IMR-90 (cell line): ENCODE measurements at regions not wholly inside any gene's neighbourhood (a gene's known extent, or its start where the extent isn't known, plus 50 kb on each side); places are given as distances from the start of the nearest gene placed in this dataset.

Source experiments
- ATAC-seq: fragments of 200-7000 bp; cut with Tn5 transposase; 2 replicates; pipeline ENCODE4 v1.9.1; 2020; ENCODE audit warnings: low read depth, mild to moderate bottlenecking, moderate library complexity
- BruUV-seq: library from RNA; stranded (reverse); fragments of 400-500 nt; replicated peaks from 2 replicates; lab custom pipeline; 2021; lab: Mats Ljungman, UMichigan
- CTCF ChIA-PET: fragments of 300-600 bp; formaldehyde crosslinking; extraction: SDS; loops from one replicate; lab custom pipeline; 2021; ENCODE audit warnings: antibody characterized with exemption; lab: Yijun Ruan, JAX
- POLR2A ChIA-PET: fragments of 300-600 bp; sonication (Branson Sonifier 250); formaldehyde crosslinking; loops from one replicate; lab custom pipeline; 2022; ENCODE audit warnings: antibody characterized with exemption; ENCODE audit not compliant: unreplicated experiment; lab: Charles Lee
- DNase-seq: peaks from one replicate; pipeline ENCODE4 v3.0.0; 2013
- H2AFZ ChIP-seq: replicated peaks from 2 replicates; pipeline ENCODE3; 2013; ENCODE audit warnings: low read length, mild to moderate bottlenecking; ENCODE audit not compliant: poor library complexity
- H2AK5ac ChIP-seq: 2 replicates; pipeline ENCODE4 v1.6.1; 2013; ENCODE audit warnings: low read depth, low read length, inconsistent platforms
- H2AK9ac ChIP-seq: replicated peaks from 2 replicates; pipeline ENCODE3; 2013; ENCODE audit warnings: mild to moderate bottlenecking, low read depth, low read length, moderate library complexity; ENCODE audit not compliant: poor library complexity
- H2BK120ac ChIP-seq: 2 replicates; pipeline ENCODE4 v1.6.1; 2013; ENCODE audit warnings: low read depth, low read length, inconsistent platforms
- H2BK15ac ChIP-seq: 3 replicates; pipeline ENCODE4 v1.6.1; 2013; ENCODE audit warnings: low read depth, low read length, inconsistent platforms
- H2BK20ac ChIP-seq: 2 replicates; pipeline ENCODE4 v1.6.1; 2013; ENCODE audit warnings: low read depth, mild to moderate bottlenecking, inconsistent platforms, low read length, moderate library complexity
- H2BK5ac ChIP-seq: 2 replicates; pipeline ENCODE4 v1.6.1; 2013; ENCODE audit warnings: mild to moderate bottlenecking, low read depth, low read length, inconsistent platforms; ENCODE audit not compliant: poor library complexity, severe bottlenecking
- H3K14ac ChIP-seq: replicated peaks from 2 replicates; pipeline ENCODE4 v1.6.1; 2013; ENCODE audit warnings: low read depth, low read length, inconsistent platforms
- H3K18ac ChIP-seq: 2 replicates; pipeline ENCODE4 v1.6.1; 2013; ENCODE audit warnings: low read depth, low read length, control low read depth
- H3K23ac ChIP-seq: 2 replicates; pipeline ENCODE4 v1.6.1; 2013; ENCODE audit warnings: low read depth, low read length, inconsistent platforms
- H3K27ac ChIP-seq: 2 replicates; pipeline ENCODE4 v1.5.1; 2013; ENCODE audit warnings: mild to moderate bottlenecking, control low read depth, low read length; ENCODE audit not compliant: insufficient read depth
- H3K27me3 ChIP-seq: 2 replicates; pipeline ENCODE4 v1.6.1; 2013; ENCODE audit warnings: low read length; ENCODE audit not compliant: control insufficient read depth, insufficient read depth
- H3K36me3 ChIP-seq: 2 replicates; pipeline ENCODE4 v1.6.1; 2013; ENCODE audit warnings: low read length, mixed read lengths; ENCODE audit not compliant: control insufficient read depth, insufficient read depth
- H3K4ac ChIP-seq: 2 replicates; pipeline ENCODE4 v1.6.1; 2013; ENCODE audit warnings: low read depth, low read length, inconsistent platforms
- H3K4me1 ChIP-seq: 2 replicates; pipeline ENCODE4 v1.6.1; 2013; ENCODE audit warnings: low read length, mixed read lengths; ENCODE audit not compliant: control insufficient read depth, insufficient read depth
- H3K4me2 ChIP-seq: 2 replicates; pipeline ENCODE4 v1.6.1; 2013; ENCODE audit warnings: low read depth, mild to moderate bottlenecking, control low read depth, low read length, moderate library complexity
- H3K4me3 ChIP-seq: 2 replicates; pipeline ENCODE4 v1.5.1; 2013; ENCODE audit warnings: low read depth, mild to moderate bottlenecking, control low read depth, low read length, moderate library complexity; ENCODE audit not compliant: insufficient read depth
- H3K56ac ChIP-seq: 2 replicates; pipeline ENCODE4 v1.6.1; 2013; ENCODE audit warnings: low read length, inconsistent platforms; ENCODE audit not compliant: insufficient read depth; ENCODE audit errors: extremely low read depth
- H3K79me1 ChIP-seq, 2 experiments: 2 replicates each; pipeline ENCODE4 v1.6.1; 2013; ENCODE audit warnings: low read length in 2 of 2, inconsistent platforms in 1 of 2, low read depth in 1 of 2
- H3K9ac ChIP-seq: 2 replicates; pipeline ENCODE4 v1.6.1; 2013; ENCODE audit warnings: low read depth, low read length, control low read depth
- H3K9me1 ChIP-seq: 2 replicates; pipeline ENCODE4 v1.6.1; 2013; ENCODE audit warnings: low read length, inconsistent platforms; ENCODE audit not compliant: insufficient read depth
- H3K9me3 ChIP-seq: 2 replicates; pipeline ENCODE4 v1.6.1; 2013; ENCODE audit warnings: low read length; ENCODE audit not compliant: control insufficient read depth, insufficient read depth
- H4K20me1 ChIP-seq: 2 replicates; pipeline ENCODE4 v1.6.1; 2013; ENCODE audit warnings: low read length, inconsistent platforms; ENCODE audit not compliant: insufficient read depth
- H4K5ac ChIP-seq: 2 replicates; pipeline ENCODE4 v1.6.1; 2013; ENCODE audit warnings: mild to moderate bottlenecking, low read depth, low read length, control low read depth
- H4K8ac ChIP-seq, 2 experiments: 2 replicates each; pipeline ENCODE4 v1.6.1; 2013; ENCODE audit warnings: low read depth in 2 of 2, low read length in 2 of 2, control low read depth in 1 of 2, inconsistent platforms in 1 of 2
- H4K91ac ChIP-seq: 2 replicates; pipeline ENCODE4 v1.6.1; 2013; ENCODE audit warnings: low read depth, low read length, inconsistent platforms; ENCODE audit not compliant: insufficient read depth
- BHLHE40 ChIP-seq: fragments of 150-350 bp; IDR thresholded peaks from 2 replicates; pipeline ENCODE4 v1.6.1; 2016; ENCODE audit warnings: mild to moderate bottlenecking, low read depth, low read length
- CEBPB ChIP-seq: IDR thresholded peaks from 2 replicates; pipeline ENCODE4 v1.6.1; 2012; ENCODE audit warnings: low read depth, low read length, improper control_type of control experiment
- CHD1 ChIP-seq: IDR thresholded peaks from 2 replicates; pipeline ENCODE4 v1.6.1; 2012; ENCODE audit warnings: low read depth, low read length, improper control_type of control experiment
- CTCF ChIP-seq: conservative IDR thresholded peaks from 2 replicates; pipeline ENCODE4 v1.5.1; 2012; ENCODE audit warnings: mild to moderate bottlenecking, low read depth, low read length, improper control_type of control experiment
- ELK1 ChIP-seq: fragments of 150-350 bp; IDR thresholded peaks from 2 replicates; pipeline ENCODE4 v1.6.1; 2016; ENCODE audit warnings: low read depth, mild to moderate bottlenecking, low read length, moderate library complexity, borderline replicate concordance
- MAFK ChIP-seq: IDR thresholded peaks from 2 replicates; pipeline ENCODE4 v1.6.1; 2012; ENCODE audit warnings: low read depth, low read length, improper control_type of control experiment
- MAZ ChIP-seq: IDR thresholded peaks from 2 replicates; pipeline ENCODE4 v1.6.1; 2012; ENCODE audit warnings: low read depth, mild to moderate bottlenecking, low read length, improper control_type of control experiment, moderate library complexity, borderline replicate concordance
- MXI1 ChIP-seq: IDR thresholded peaks from 2 replicates; pipeline ENCODE4 v1.6.1; 2012; ENCODE audit warnings: low read depth, mild to moderate bottlenecking, low read length, moderate library complexity, borderline replicate concordance
- NFE2L2 ChIP-seq: fragments of 150-350 bp; IDR thresholded peaks from 2 replicates; pipeline ENCODE4 v1.6.1; 2016; ENCODE audit warnings: low read depth, mild to moderate bottlenecking, low read length
- POLR2A ChIP-seq: IDR thresholded peaks from 2 replicates; pipeline ENCODE4 v1.6.1; 2012; ENCODE audit warnings: mild to moderate bottlenecking, low read depth, low read length
- RAD21 ChIP-seq: IDR thresholded peaks from 2 replicates; pipeline ENCODE4 v1.6.1; 2012; ENCODE audit warnings: low read length, improper control_type of control experiment
- RCOR1 ChIP-seq: IDR thresholded peaks from 2 replicates; pipeline ENCODE4 v1.6.1; 2012; ENCODE audit warnings: mild to moderate bottlenecking, low read length, improper control_type of control experiment; ENCODE audit not compliant: insufficient replicate concordance
- RFX5 ChIP-seq: IDR thresholded peaks from 2 replicates; pipeline ENCODE4 v1.8.0; 2012; ENCODE audit warnings: low read depth, mild to moderate bottlenecking, low read length, moderate library complexity
- dilution Hi-C: fragments of 300-500 bp; cut with HindIII; formaldehyde crosslinking; loops from one replicate; pipeline ENCODE4 v1.14.3; 2018; ENCODE audit warnings: low sequenced_read_pairs; ENCODE audit not compliant: unreplicated experiment
- in situ Hi-C: fragments of 300-500 bp; cut with MboI; formaldehyde crosslinking; loops from 3 replicates; pipeline ENCODE4 v1.14.3; 2019; ENCODE audit warnings: low sequenced_read_pairs, inconsistent platforms, mixed read lengths
- intact Hi-C: fragments of 100-400 bp; cut with micrococcal nuclease; formaldehyde crosslinking; loops from 2 replicates; pipeline ENCODE4 v1.10.0; 2022

- dilution Hi-C loops, result no loop called here
- Histone ChIP-seq H2BK120ac (no peak overlapping the region), H3K14ac (no peak overlapping the region), H3K27me3 (no peaks in the 10 kb centered on the region), H3K36me3 (no peaks in the 10 kb centered on the region), H3K9me1 (no peaks in the 10 kb centered on the region), H3K9ac (no peak overlapping the region), H2BK15ac (no peak overlapping the region), H2BK5ac (no peak overlapping the region), H3K23ac (no peak overlapping the region), H3K4me3 (no peak overlapping the region), H2AK5ac (no peak overlapping the region), H3K4me2 (no peak overlapping the region), H2AK9ac (no peak overlapping the region), H4K91ac (no peak overlapping the region), H4K8ac (no peak overlapping the region), H3K56ac (no peak overlapping the region), H2AFZ (no peak overlapping the region), H4K5ac (no peak overlapping the region), H2BK20ac (no peak overlapping the region), H3K4me1 (no peaks in the 10 kb centered on the region), H3K27ac (no peak overlapping the region), H4K20me1 (no peaks in the 10 kb centered on the region), H3K79me1 (no peaks in the 10 kb centered on the region), H3K18ac (no peak overlapping the region), H3K9me3 (no peaks in the 10 kb centered on the region), H3K4ac (no peak overlapping the region)
- DNase-seq, result no peak
- in situ Hi-C loops, result no loop called here
- BruUV-seq, result no TSS peak
- ChIA-PET POLR2A (no interaction called here), CTCF (no interaction called here)
- no peak for TF ChIP-seq CEBPB
- TF ChIP-seq CHD1, result no peak
- no peak for TF ChIP-seq MXI1
- TF ChIP-seq RCOR1, result no peak
- no peak for TF ChIP-seq BHLHE40
- TF ChIP-seq NFE2L2, result no peak
- no peak for TF ChIP-seq RFX5
- TF ChIP-seq MAFK, result no peak
- TF ChIP-seq CTCF, result no peak
- no peak for TF ChIP-seq ELK1
- TF ChIP-seq MAZ, result no peak
- TF ChIP-seq POLR2A, result no peak
- no peak for TF ChIP-seq RAD21
- ATAC-seq, result no peak
- intact Hi-C loops, result no loop called here
These were observed 1662.4 kb upstream of the B3GALT2 start for GRCh38 chr1:194848846-194849245.
